ENCODE measurements at regions not wholly inside any gene's neighbourhood (a gene's known extent, or its start where the extent isn't known, plus 50 kb on each side); places are given as distances from the start of the nearest gene placed in this dataset.

DNA sequence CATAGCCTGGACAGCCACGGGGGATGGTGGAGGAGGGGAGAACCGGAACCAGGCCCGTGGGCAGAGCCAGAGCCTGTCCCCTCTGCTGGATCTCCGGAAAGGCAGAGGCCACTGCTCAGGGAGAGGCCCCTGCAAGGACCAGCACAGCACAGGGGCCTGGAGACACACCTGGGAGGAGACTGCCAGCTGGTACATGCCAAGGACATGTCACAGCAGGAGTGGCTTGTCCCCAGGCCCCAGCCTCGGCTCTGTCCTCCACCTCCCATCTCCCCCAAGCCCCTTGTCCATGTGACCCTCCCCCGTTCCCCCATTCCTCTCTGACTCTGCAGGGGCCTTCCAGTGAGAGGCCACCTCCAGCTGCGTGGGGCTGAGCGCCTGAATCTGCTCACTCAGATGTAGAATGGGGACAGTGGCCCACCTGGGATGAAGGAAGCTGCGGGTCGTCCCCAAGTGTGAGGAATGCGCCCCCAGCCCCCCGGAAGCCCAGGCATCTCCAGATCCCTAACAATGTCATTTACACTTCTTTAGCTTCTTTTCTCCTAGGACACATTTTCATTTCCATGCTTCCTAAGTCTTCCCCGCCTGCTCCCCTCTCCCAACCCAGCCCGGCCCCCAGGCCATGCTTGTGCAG, 349.6 kb upstream of the IRX2 start (continued):
- TF ChIP-seq HMGXB4 (CRISPR knock-in tag; IDR thresholded peaks at IDR 0.05) (no peak), CTCF (IDR thresholded peaks at IDR 0.05) (no peak), ETV6 (CRISPR knock-in tag; IDR thresholded peaks at IDR 0.05) (peak; percentile 82), ZNF138 (CRISPR knock-in tag; conservative IDR thresholded peaks at IDR 0.05) (0 out of 2 replicates have a peak, but pooled peaks have one; percentile 31), FOXP4 (CRISPR knock-in tag; IDR thresholded peaks at IDR 0.05) (peak; percentile 64; the same call in 1 of the 2 replicates), TP53 (CRISPR knock-in tag; IDR thresholded peaks at IDR 0.05) (peak; percentile 70; the same call in 1 of the 2 replicates), E2F5 (CRISPR knock-in tag; IDR thresholded peaks at IDR 0.05) (no peak), STAT6 (CRISPR knock-in tag; conservative IDR thresholded peaks at IDR 0.05; ENCODE audit: low read depth) (no peak), FOXK1 (CRISPR knock-in tag; IDR thresholded peaks at IDR 0.05) (peak; percentile 66; the same call in 1 of the 2 replicates), TEAD1 (CRISPR knock-in tag; IDR thresholded peaks at IDR 0.05) (peak; percentile 89; the same call in 1 of the 2 replicates), FOXP1 (CRISPR knock-in tag; IDR thresholded peaks at IDR 0.05; ENCODE audit: borderline replicate concordance) (peak; percentile 73; the same call in 1 of the 2 replicates), RELA (CRISPR knock-in tag; IDR thresholded peaks at IDR 0.05; ENCODE audit: borderline replicate concordance) (no peak), AFF4 (CRISPR knock-in tag; IDR thresholded peaks at IDR 0.05; ENCODE audit: borderline replicate concordance) (0 out of 2 replicates have a peak, but pooled peaks have one; percentile 5), SMAD3 (CRISPR knock-in tag; IDR thresholded peaks at IDR 0.05; ENCODE audit: borderline replicate concordance) (no peak)
- TF ChIP-seq, protein P1, sequence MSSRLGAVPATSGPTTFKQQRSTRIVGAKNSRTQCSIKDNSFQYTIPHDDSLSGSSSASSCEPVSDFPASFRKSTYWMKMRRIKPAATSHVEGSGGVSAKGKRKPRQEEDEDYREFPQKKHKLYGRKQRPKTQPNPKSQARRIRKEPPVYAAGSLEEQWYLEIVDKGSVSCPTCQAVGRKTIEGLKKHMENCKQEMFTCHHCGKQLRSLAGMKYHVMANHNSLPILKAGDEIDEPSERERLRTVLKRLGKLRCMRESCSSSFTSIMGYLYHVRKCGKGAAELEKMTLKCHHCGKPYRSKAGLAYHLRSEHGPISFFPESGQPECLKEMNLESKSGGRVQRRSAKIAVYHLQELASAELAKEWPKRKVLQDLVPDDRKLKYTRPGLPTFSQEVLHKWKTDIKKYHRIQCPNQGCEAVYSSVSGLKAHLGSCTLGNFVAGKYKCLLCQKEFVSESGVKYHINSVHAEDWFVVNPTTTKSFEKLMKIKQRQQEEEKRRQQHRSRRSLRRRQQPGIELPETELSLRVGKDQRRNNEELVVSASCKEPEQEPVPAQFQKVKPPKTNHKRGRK (CRISPR knock-in tag; IDR thresholded peaks at IDR 0.05; ENCODE audit: borderline replicate concordance) = 0 out of 2 replicates have a peak, but pooled peaks have one; percentile 55
- TF ChIP-seq, protein P2, sequence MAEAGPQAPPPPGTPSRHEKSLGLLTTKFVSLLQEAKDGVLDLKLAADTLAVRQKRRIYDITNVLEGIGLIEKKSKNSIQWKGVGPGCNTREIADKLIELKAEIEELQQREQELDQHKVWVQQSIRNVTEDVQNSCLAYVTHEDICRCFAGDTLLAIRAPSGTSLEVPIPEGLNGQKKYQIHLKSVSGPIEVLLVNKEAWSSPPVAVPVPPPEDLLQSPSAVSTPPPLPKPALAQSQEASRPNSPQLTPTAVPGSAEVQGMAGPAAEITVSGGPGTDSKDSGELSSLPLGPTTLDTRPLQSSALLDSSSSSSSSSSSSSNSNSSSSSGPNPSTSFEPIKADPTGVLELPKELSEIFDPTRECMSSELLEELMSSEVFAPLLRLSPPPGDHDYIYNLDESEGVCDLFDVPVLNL (CRISPR knock-in tag; IDR thresholded peaks at IDR 0.05; ENCODE audit: borderline replicate concordance, low read depth) = no peak
- TF ChIP-seq, protein P3, sequence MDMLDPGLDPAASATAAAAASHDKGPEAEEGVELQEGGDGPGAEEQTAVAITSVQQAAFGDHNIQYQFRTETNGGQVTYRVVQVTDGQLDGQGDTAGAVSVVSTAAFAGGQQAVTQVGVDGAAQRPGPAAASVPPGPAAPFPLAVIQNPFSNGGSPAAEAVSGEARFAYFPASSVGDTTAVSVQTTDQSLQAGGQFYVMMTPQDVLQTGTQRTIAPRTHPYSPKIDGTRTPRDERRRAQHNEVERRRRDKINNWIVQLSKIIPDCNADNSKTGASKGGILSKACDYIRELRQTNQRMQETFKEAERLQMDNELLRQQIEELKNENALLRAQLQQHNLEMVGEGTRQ (CRISPR knock-in tag; IDR thresholded peaks at IDR 0.05) = peak; percentile 77

All from WTC11 (cell line).